Effector memory CD8-positive, alpha-beta T cell (primary cell): ENCODE measurements at regions not wholly inside any gene's neighbourhood (a gene's known extent, or its start where the extent isn't known, plus 50 kb on each side); places are given as distances from the start of the nearest gene placed in this dataset.

ENCODE experiments used
- ATAC-seq: fragments of 150-1000 bp; cut with Tn5 transposase; replicated peaks from 2 replicates; pipeline ENCODE4 v1.10.0; 2021; ENCODE audit warnings: mild to moderate bottlenecking, moderate library complexity
- DNase-seq, 3 experiments: peaks; one replicate each; pipeline ENCODE4 v3.0.0; 2021
- H3K27ac Mint-ChIP-seq, 2 donors: one replicate each; pipeline ENCODE4 v1.8.0; 2022; ENCODE audit warnings: mild to moderate bottlenecking in 2 of 2, mixed read lengths in 2 of 2, moderate library complexity in 2 of 2
- H3K27me3 Mint-ChIP-seq, 2 donors: one replicate each; pipeline ENCODE4 v1.8.0; 2022; ENCODE audit warnings: mixed read lengths in 2 of 2
- H3K36me3 Mint-ChIP-seq: one replicate; pipeline ENCODE4 v1.8.0; 2022; ENCODE audit warnings: mild to moderate bottlenecking, moderate library complexity, mixed read lengths; ENCODE audit not compliant: insufficient read depth
- H3K4me1 Mint-ChIP-seq, 2 donors: one replicate each; pipeline ENCODE4 v1.8.0; 2022; ENCODE audit warnings: low read depth in 2 of 2, mixed read lengths in 2 of 2
- H3K4me3 Mint-ChIP-seq, 2 donors: one replicate each; pipeline ENCODE4 v1.8.0; 2022; ENCODE audit warnings: mild to moderate bottlenecking in 2 of 2, mixed read lengths in 2 of 2, moderate library complexity in 2 of 2
- H3K9me3 Mint-ChIP-seq, 2 donors: one replicate each; pipeline ENCODE4 v1.8.0; 2022; ENCODE audit warnings: mixed read lengths in 2 of 2

GRCh38 chr3:174775603-174776002 lies 83.5 kb upstream of the NAALADL2 start:
- Mint-ChIP-seq H3K27me3 (no peaks in the 10 kb centered on the region), H3K36me3 (no peaks in the 10 kb centered on the region), H3K9me3 (peaks cover 0 to 10% of the 10 kb centered on the region in 2 donors), H3K27ac (no peak overlapping the region), H3K4me3 (no peak overlapping the region), H3K4me1 (no peaks in the 10 kb centered on the region)
- ATAC-seq (no peak), DNase-seq (no peak)

GRCh38 chr3:174776123-174776522 lies 83.0 kb upstream of the NAALADL2 start:
- Mint-ChIP-seq H3K9me3 (peaks cover 1 to 10% of the 10 kb centered on the region in 2 donors), H3K36me3 (no peaks in the 10 kb centered on the region), H3K4me3 (no peak overlapping the region), H3K27me3 (no peaks in the 10 kb centered on the region), H3K27ac (no peak overlapping the region), H3K4me1 (no peaks in the 10 kb centered on the region)
- no peak for ATAC-seq
- no peak for DNase-seq

- DNase-seq (no peak), ATAC-seq (no peak)
- Mint-ChIP-seq H3K9me3 (peaks cover 6 to 8% of the 10 kb centered on the region in 2 donors), H3K27ac (no peak overlapping the region), H3K4me3 (no peak overlapping the region), H3K36me3 (no peaks in the 10 kb centered on the region), H3K27me3 (no peaks in the 10 kb centered on the region), H3K4me1 (no peaks in the 10 kb centered on the region)
Observed at GRCh38 chr3:174776636-174777035, 82.5 kb upstream of the NAALADL2 start.

- Mint-ChIP-seq H3K4me3 (no peak overlapping the region), H3K27me3 (no peaks in the 10 kb centered on the region), H3K4me1 (no peaks in the 10 kb centered on the region), H3K9me3 (peaks cover 10 to 11% of the 10 kb centered on the region in 2 donors), H3K36me3 (no peaks in the 10 kb centered on the region), H3K27ac (no peak overlapping the region)
- ATAC-seq = no peak
- DNase-seq = no peak
Observed at GRCh38 chr3:174777813-174778212, 81.3 kb upstream of the NAALADL2 start.

GRCh38 chr3:174783502-174783901 lies 75.6 kb upstream of the NAALADL2 start:
- no peaks in the 10 kb centered on the region for H3K27me3 Mint-ChIP-seq
- H3K4me1 Mint-ChIP-seq = no peaks in the 10 kb centered on the region
- no peak overlapping the region for H3K27ac Mint-ChIP-seq
- peaks cover 6 to 21% of the 10 kb centered on the region in 2 donors for H3K9me3 Mint-ChIP-seq
- DNase-seq = no peak
- H3K4me3 Mint-ChIP-seq = no peak overlapping the region
- no peak for ATAC-seq
- no peaks in the 10 kb centered on the region for H3K36me3 Mint-ChIP-seq

- no peak for DNase-seq
- no peaks in the 10 kb centered on the region for H3K36me3 Mint-ChIP-seq
Observed at GRCh38 chr3:174784206-174784934, 74.8 kb upstream of the NAALADL2 start.

GRCh38 chr3:174786825-174787224 lies 72.3 kb upstream of the NAALADL2 start:
- ATAC-seq (no peak), DNase-seq (no peak)
- no peaks in the 10 kb centered on the region for H3K36me3 Mint-ChIP-seq
- H3K27ac Mint-ChIP-seq = no peak overlapping the region
- no peaks in the 10 kb centered on the region for H3K27me3 Mint-ChIP-seq
- no peak overlapping the region for H3K4me3 Mint-ChIP-seq
- H3K4me1 Mint-ChIP-seq = no peaks in the 10 kb centered on the region
- peaks cover 6 to 19% of the 10 kb centered on the region in 2 donors for H3K9me3 Mint-ChIP-seq

More at GRCh38 chr3:174784206-174784934, 74.8 kb upstream of the NAALADL2 start:
- ATAC-seq = no peak
- no peak overlapping the region for H3K27ac Mint-ChIP-seq
- H3K9me3 Mint-ChIP-seq = peaks cover 9 to 27% of the 10 kb centered on the region in 2 donors
- no peaks in the 10 kb centered on the region for H3K4me1 Mint-ChIP-seq
- no peak overlapping the region for H3K4me3 Mint-ChIP-seq
- H3K27me3 Mint-ChIP-seq = no peaks in the 10 kb centered on the region

- peaks cover 5 to 23% of the 10 kb centered on the region in 2 donors for H3K9me3 Mint-ChIP-seq
- no peak overlapping the region for H3K4me3 Mint-ChIP-seq
- no peaks in the 10 kb centered on the region for H3K36me3 Mint-ChIP-seq
- H3K4me1 Mint-ChIP-seq = no peaks in the 10 kb centered on the region
- ATAC-seq (no peak), DNase-seq (no peak)
- H3K27me3 Mint-ChIP-seq = no peaks in the 10 kb centered on the region
- H3K27ac Mint-ChIP-seq = no peak overlapping the region
Observed at GRCh38 chr3:174791161-174791560, 68.0 kb upstream of the NAALADL2 start.

GRCh38 chr3:174792864-174793263 lies 66.3 kb upstream of the NAALADL2 start:
- ATAC-seq = no peak
- H3K27ac Mint-ChIP-seq = no peak overlapping the region

More at GRCh38 chr3:174792864-174793263, 66.3 kb upstream of the NAALADL2 start:
- Mint-ChIP-seq H3K4me1 (no peaks in the 10 kb centered on the region), H3K4me3 (no peak overlapping the region), H3K9me3 (peaks cover 8 to 36% of the 10 kb centered on the region in 2 donors), H3K27me3 (no peaks in the 10 kb centered on the region), H3K36me3 (no peaks in the 10 kb centered on the region)
- DNase-seq = no peak
